ENCODE measurements at regions not wholly inside any gene's neighbourhood (a gene's known extent, or its start where the extent isn't known, plus 50 kb on each side); places are given as distances from the start of the nearest gene placed in this dataset.
"Not testable (repeated sequence)": the region's sequence is repeated elsewhere in the genome, so short reads cannot be mapped to it uniquely, and the experiment has no call there.

GRCh38 chr16:5282152-5282551 is 184.6 kb upstream of the EEF2KMT start:
- not testable (repeated sequence) for TF ChIP-seq CTCF (IDR thresholded peaks at IDR 0.05 in 8 of 11, conservative IDR thresholded peaks at IDR 0.05 in 3 of 11); POLR2A (IDR thresholded peaks at IDR 0.05)
